Loucy (cell line): ENCODE measurements at regions not wholly inside any gene's neighbourhood (a gene's known extent, or its start where the extent isn't known, plus 50 kb on each side); places are given as distances from the start of the nearest gene placed in this dataset.

Source experiments
- H2AFZ ChIP-seq: fragments of 200-600 bp; sonication (generic); 2 replicates; pipeline ENCODE4 v1.6.0; 2016; ENCODE audit warnings: antibody characterized with exemption, mild to moderate bottlenecking, low read length, moderate library complexity
- H3F3A ChIP-seq: fragments of 200-600 bp; 2 replicates; pipeline ENCODE4 v1.6.0; 2016; ENCODE audit warnings: antibody characterized with exemption, low read depth, mild to moderate bottlenecking
- H3K27me3 ChIP-seq: fragments of 200-600 bp; sonication (generic); 2 replicates; pipeline ENCODE4 v1.6.1; 2014; ENCODE audit warnings: low read length, mild to moderate bottlenecking; ENCODE audit not compliant: insufficient read depth, poor library complexity, severe bottlenecking
- H3K36me3 ChIP-seq: fragments of 200-600 bp; sonication (generic); 2 replicates; pipeline ENCODE4 v1.6.1; 2016; ENCODE audit warnings: low read length; ENCODE audit not compliant: insufficient read depth
- H3K4me1 ChIP-seq: fragments of 200-600 bp; sonication (generic); 2 replicates; pipeline ENCODE4 v1.5.1; 2014; ENCODE audit warnings: low read length, mild to moderate bottlenecking; ENCODE audit not compliant: insufficient read depth, poor library complexity, severe bottlenecking
- H3K4me2 ChIP-seq: fragments of 200-600 bp; sonication (generic); 2 replicates; pipeline ENCODE4 v1.6.0; 2014; ENCODE audit warnings: antibody characterized with exemption, low read length, low read depth, mild to moderate bottlenecking; ENCODE audit not compliant: poor library complexity, severe bottlenecking
- H3K4me3 ChIP-seq: fragments of 200-600 bp; sonication (generic); 2 replicates; pipeline ENCODE4 v1.5.1; 2014; ENCODE audit warnings: low read length, mild to moderate bottlenecking, mixed read lengths; ENCODE audit not compliant: poor library complexity, severe bottlenecking
- H3K79me2 ChIP-seq: fragments of 200-600 bp; sonication (generic); 2 replicates; pipeline ENCODE4 v1.6.1; 2014; ENCODE audit warnings: low read length; ENCODE audit not compliant: insufficient read depth
- H3K9ac ChIP-seq: fragments of 200-600 bp; sonication (generic); 2 replicates; pipeline ENCODE4 v1.6.0; 2014; ENCODE audit warnings: mild to moderate bottlenecking, low read depth, low read length, moderate library complexity; ENCODE audit not compliant: poor library complexity, severe bottlenecking
- H3K9me2 ChIP-seq: fragments of 200-600 bp; sonication (generic); replicated peaks from 2 replicates; pipeline ENCODE4 v1.6.1; 2016; ENCODE audit warnings: low read depth, low read length, mixed read lengths
- H3K9me3 ChIP-seq: fragments of 200-600 bp; sonication (generic); 2 replicates; pipeline ENCODE4 v1.6.1; 2014; ENCODE audit warnings: mild to moderate bottlenecking, antibody characterized with exemption, low read length, low read depth; ENCODE audit not compliant: insufficient read depth
- H4K20me1 ChIP-seq: fragments of 200-600 bp; sonication (generic); 2 replicates; pipeline ENCODE4 v1.6.0; 2014; ENCODE audit warnings: antibody characterized with exemption, low read length, mild to moderate bottlenecking; ENCODE audit not compliant: insufficient read depth, poor library complexity, severe bottlenecking
- CTCF ChIP-seq: fragments of 200-600 bp; sonication (generic); conservative IDR thresholded peaks from 2 replicates; pipeline ENCODE4 v1.5.1; 2014; ENCODE audit warnings: mild to moderate bottlenecking, antibody characterized with exemption, low read length
- EZH2phosphoT487 ChIP-seq: fragments of 200-600 bp; IDR thresholded peaks from 2 replicates; pipeline ENCODE4 v1.6.1; 2018; ENCODE audit warnings: antibody characterized with exemption, mild to moderate bottlenecking, moderate library complexity, borderline replicate concordance

GRCh38 chr12:58372298-58372697 lies 430.9 kb downstream of the ATP23 start:
- Histone ChIP-seq H3K9me2 (no peaks in the 10 kb centered on the region), H2AFZ (no peak overlapping the region), H3K4me2 (no peak overlapping the region), H3K9me3 (no peaks in the 10 kb centered on the region), H3K36me3 (no peaks in the 10 kb centered on the region), H3K27me3 (no peaks in the 10 kb centered on the region), H4K20me1 (no peaks in the 10 kb centered on the region), H3K4me1 (no peaks in the 10 kb centered on the region), H3K4me3 (no peak overlapping the region), H3K9ac (no peak overlapping the region), H3K79me2 (no peaks in the 10 kb centered on the region), H3F3A (no peaks in the 10 kb centered on the region)
- TF ChIP-seq EZH2phosphoT487 (no peak), CTCF (no peak)

- TF ChIP-seq CTCF (no peak), EZH2phosphoT487 (no peak)
- no peaks in the 10 kb centered on the region for H3K4me1 ChIP-seq
- H3K79me2 ChIP-seq = no peaks in the 10 kb centered on the region
These were observed 436.7 kb downstream of the ATP23 start for GRCh38 chr12:58378028-58378427.

GRCh38 chr12:58381546-58381945 lies 440.2 kb downstream of the ATP23 start:
- H2AFZ ChIP-seq = no peak overlapping the region
- H3K27me3 ChIP-seq = no peaks in the 10 kb centered on the region
- H3K9ac ChIP-seq = no peak overlapping the region
- no peaks in the 10 kb centered on the region for H3K9me2 ChIP-seq
- H4K20me1 ChIP-seq = no peaks in the 10 kb centered on the region
- H3K4me3 ChIP-seq = no peak overlapping the region
- no peaks in the 10 kb centered on the region for H3K79me2 ChIP-seq
- H3K4me2 ChIP-seq = no peak overlapping the region
- TF ChIP-seq CTCF (no peak), EZH2phosphoT487 (no peak)
- no peaks in the 10 kb centered on the region for H3K36me3 ChIP-seq
- no peaks in the 10 kb centered on the region for H3K4me1 ChIP-seq
- H3F3A ChIP-seq = no peaks in the 10 kb centered on the region
- H3K9me3 ChIP-seq = no peaks in the 10 kb centered on the region

More at GRCh38 chr12:58378028-58378427, 436.7 kb downstream of the ATP23 start:
- no peaks in the 10 kb centered on the region for H3K27me3 ChIP-seq
- H4K20me1 ChIP-seq = no peaks in the 10 kb centered on the region
- no peak overlapping the region for H3K4me2 ChIP-seq
- H3F3A ChIP-seq = no peaks in the 10 kb centered on the region
- H3K9ac ChIP-seq = no peak overlapping the region
- no peaks in the 10 kb centered on the region for H3K36me3 ChIP-seq
- H2AFZ ChIP-seq = no peak overlapping the region
- H3K9me3 ChIP-seq = no peaks in the 10 kb centered on the region
- H3K9me2 ChIP-seq = no peaks in the 10 kb centered on the region
- no peak overlapping the region for H3K4me3 ChIP-seq
